Activated naive CD4-positive, alpha-beta T cell (primary cell): ENCODE measurements at regions not wholly inside any gene's neighbourhood (a gene's known extent, or its start where the extent isn't known, plus 50 kb on each side); places are given as distances from the start of the nearest gene placed in this dataset.

ENCODE experiments used
- DNase-seq, 4 experiments: peaks; one replicate each; lab custom pipeline; 2025; lab: John Stamatoyannopoulos, UW

GRCh38 chrX:149274516-149275105 is 230.5 kb downstream of the IDS start:
- no peak for DNase-seq

GRCh38 chrX:149272690-149273463 is 232.2 kb downstream of the IDS start:
- no peak for DNase-seq

GRCh38 chrX:149267878-149268813 is 237.0 kb downstream of the IDS start:
- no peak for DNase-seq

- DNase-seq = no peak
Measured at GRCh38 chrX:149262086-149262485, 243.0 kb downstream of the IDS start.

DNA sequence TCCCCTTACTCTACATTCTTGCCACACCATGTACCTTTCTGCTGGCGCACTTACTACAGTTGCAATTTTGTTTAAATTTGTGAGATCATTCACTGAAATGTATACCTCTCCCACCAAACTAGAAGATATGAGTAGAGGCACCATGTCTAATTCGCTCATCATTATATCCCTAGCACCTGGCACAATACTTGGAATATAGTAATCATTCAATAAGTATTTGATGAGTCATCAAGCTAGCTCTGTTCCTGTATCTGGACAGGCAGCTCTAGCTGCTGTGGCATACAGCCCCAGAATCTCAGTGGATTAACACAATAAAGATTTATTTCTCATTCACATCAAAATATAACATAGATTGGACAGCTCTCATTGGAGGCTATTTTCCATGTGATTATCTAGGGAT is 245.9 kb downstream of the IDS start:
- DNase-seq = no peak

GRCh38 chrX:149255860-149256259 is 249.2 kb downstream of the IDS start:
- no peak for DNase-seq

DNA sequence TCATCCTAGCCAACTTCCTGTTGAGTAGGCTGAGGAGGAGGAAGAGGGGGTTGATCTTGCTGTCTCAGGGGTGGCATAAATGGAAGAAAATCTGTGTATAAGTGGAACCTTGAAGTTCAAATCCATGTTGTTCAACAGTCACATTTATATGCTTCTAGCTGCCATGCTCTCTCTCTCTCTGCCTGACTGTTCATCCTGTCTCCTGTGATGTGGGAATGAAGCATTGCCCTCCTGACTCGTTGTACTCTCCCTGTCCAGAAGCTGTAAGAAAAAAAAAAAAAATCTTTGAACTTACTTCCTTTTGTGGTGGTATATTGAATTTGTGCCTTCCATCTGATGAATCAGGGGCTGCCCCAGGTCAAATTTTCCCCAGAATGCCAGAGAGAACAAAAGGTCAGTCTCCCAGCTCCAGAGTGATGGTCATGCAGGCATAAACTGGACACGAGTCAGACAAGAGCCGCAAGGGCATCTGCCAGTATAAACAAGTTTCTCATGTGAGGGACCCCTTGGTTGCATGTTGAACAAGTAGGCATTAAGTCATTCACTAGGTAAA is 257.0 kb downstream of the IDS start:
- no peak for DNase-seq

DNA sequence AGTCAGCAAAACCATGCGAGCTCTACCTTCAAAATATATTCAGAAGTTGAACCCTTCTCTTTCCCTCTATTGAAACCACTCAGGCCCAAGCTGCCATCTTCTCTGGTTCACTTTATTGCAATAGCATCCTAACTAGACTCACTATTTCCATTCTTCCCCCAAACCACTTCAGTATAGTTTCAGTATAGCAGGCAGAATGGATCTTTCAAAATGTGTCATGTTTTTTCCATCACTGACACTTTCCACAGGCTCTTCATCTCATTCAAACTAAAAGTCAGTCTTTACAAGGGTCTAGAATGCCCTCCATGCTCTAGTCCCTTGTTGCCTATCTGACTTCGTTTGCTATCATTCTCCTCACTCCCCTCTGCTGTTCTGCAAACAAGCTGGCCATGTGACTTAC is 274.4 kb downstream of the IDS start:
- no peak for DNase-seq

DNA sequence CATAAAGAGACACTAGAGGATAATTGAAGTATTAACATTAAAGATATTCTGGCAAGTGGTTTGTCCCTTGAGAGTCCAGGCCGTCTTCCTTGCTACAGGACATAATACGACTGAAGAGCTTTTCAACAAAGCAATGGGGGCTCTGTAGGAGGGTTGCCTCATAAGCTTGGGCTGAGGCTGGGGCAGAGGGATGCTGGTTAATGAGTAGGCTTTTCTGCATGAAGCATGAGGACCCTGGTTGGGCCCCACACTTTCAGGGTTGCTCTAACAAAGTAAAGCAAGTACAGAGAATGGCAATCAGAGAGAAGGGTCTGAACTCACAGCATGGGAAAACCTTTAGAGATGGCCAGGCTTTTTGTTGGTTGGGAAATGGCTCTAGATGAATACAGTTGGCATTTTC is 281.3 kb downstream of the IDS start:
- no peak for DNase-seq

DNA sequence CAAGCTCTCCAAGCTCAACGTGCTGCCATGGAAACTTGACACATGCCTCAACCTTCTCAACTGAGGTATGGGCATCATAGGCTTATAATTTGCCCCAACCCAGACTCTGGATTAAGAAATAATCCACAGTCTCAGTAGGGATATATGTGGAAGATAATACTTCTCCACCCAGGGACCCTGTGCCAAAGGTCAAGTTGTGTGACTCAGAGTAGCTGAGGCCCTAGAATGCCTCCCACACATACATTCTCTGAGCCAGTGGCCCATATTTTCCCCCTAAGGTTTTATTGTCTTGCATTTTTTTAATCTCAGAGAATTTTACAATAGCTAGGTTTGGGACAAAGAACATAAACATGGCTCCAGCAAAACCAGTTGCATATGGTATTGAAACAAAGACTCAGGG is 283.1 kb downstream of the IDS start:
- no peak for DNase-seq

DNA sequence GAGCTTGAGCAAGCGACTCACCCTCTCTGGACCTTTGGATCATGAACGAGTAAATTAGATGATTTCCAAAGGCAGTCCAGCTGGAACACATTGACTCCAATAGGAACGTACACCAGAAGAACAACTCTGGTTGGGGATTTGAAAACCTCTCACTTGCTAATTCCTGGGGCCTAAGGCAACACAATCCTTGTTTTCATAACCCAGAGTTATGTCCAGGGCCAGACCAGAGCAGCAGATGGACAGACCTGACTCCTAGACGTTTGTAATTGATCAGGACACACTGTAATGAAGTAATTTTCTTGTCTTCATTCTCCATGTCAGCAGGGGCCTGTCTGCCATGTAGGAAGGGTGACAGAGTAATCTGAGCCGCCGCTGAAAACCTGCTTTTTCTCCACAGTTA is 283.9 kb downstream of the IDS start:
- DNase-seq = no peak

DNA sequence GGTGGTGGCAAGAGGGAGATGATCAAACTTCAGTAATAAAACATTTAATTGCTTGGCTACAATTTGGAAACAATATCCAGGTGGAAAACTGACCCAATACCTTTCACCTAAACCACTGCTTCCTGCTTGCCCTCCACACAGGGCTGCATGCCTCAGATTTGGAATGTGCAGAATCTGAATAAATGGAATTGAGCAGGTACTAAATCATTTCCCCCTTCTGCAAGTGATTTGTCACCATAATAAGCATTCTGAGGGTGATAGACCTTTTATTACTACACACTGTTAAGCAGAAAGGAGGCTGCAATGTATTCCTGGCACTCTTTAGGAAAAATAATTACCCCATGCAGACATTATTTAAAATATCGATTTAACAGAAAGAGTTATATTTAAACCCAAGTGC is 291.8 kb downstream of the IDS start:
- DNase-seq = no peak

DNA sequence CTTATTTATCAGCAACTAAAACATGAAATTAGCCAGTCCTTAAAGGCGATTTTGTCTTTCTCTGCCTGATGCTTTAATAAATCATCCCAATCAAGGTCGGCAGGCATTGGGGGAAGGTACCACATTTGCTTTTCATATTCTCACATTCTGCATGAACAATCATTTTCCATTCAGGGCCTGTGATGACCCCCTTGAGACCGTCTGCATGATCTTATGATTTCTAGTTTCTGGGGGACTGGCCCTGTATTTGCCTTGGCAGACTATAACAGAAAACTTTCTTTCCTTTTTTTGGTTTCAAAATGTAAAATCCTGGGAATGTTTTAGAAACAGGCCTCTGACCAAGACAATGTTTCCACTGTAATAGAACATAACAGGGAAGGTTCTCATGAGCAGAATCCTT is 296.8 kb downstream of the IDS start:
- DNase-seq = no peak

DNA sequence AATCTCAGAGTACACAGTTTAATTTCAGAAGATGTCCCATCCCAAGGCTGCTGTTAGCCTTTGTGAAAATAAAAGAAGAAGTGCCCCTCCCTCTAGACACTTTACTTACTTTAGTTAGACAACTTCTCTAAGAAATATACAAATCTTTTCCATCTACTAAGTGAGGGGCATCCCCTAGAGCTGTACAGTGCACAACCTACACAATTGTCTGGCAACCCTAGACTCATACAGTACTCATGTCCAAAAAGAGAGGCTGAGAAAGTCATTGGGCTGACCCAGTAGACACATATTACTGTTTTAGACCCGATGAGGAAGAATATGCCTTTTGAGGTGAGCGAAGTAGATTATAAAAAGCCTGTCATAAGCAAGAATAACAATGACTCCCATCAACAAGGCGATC is 297.6 kb downstream of the IDS start:
- no peak for DNase-seq

- DNase-seq = no peak
Measured at GRCh38 chrX:149205937-149206336, 299.2 kb downstream of the IDS start.

DNA sequence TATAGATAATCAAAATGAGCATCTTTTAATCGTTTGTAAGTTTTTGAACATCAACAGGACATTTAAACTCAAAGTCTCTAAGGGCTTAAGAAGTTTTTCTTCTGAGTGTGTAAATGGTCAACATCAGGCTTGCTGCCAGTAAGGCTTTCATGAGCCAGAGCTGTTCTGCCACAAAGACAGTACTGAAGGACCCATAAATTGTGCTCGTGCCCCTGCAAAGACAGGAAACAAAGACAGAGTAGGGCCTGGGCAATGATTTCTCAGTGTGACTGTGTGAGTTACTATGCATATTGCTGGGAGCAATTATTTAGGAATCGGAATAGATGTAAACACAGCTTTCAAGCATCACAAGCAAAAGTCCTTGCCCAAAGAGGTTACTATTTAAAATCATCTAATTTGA is 300.0 kb downstream of the IDS start:
- DNase-seq = no peak

DNA sequence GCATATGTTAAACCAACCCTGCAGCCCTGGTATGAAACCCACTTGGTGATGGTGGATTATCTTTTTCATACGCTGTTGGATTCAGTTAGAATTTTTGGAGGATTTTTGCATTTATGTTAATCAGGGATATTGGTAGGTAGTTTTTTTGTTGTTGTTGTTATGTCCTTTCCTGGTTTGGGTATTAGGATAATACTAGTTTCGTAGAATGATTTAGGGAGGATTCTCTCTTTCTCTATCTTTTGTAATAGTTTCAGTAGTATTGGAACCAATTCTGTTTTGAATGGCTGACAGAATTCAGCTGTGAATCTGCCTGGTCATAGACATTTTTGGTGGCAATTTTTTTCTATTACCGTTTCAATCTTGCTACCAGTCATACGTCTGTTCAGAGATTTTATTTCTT is 305.4 kb downstream of the IDS start:
- no peak for DNase-seq

DNA sequence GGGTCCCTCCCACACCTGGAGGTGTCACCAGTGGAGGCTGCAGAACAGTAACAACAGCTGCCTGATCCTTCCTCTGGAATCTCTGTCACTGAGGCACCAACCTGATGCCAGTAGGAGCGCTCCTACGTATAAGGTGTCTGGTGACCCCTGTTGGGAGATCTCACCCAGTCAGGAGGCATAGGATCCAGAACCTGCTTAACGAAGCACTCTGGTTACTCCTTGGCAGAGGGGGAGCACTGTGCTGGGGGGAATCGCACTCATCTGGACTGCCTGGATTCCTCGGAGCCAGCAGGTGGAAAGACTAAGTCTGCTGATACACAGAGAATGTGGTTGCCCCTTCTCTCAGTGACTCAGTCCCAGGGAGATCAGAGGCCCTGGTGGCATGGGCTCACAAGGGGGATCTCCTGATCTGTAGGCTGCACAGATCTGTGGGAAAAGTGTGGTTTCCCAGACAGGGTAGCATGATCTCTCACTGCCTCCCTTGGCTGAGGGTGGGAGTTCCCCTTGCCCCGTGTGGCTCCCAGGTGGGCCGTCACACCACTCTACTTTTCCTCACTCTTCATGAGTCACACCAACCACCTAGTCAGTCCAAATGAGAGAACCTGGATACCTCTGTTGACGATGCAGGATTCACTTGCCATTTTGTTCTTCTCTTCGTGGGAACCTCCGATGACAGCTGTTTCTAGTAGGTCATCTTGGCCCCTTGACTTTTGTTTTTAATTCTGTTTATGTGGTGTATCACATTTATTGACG is 305.9 kb downstream of the IDS start:
- DNase-seq = no peak

GRCh38 chrX:149185087-149185486 is 320.0 kb downstream of the IDS start:
- no peak for DNase-seq

DNA sequence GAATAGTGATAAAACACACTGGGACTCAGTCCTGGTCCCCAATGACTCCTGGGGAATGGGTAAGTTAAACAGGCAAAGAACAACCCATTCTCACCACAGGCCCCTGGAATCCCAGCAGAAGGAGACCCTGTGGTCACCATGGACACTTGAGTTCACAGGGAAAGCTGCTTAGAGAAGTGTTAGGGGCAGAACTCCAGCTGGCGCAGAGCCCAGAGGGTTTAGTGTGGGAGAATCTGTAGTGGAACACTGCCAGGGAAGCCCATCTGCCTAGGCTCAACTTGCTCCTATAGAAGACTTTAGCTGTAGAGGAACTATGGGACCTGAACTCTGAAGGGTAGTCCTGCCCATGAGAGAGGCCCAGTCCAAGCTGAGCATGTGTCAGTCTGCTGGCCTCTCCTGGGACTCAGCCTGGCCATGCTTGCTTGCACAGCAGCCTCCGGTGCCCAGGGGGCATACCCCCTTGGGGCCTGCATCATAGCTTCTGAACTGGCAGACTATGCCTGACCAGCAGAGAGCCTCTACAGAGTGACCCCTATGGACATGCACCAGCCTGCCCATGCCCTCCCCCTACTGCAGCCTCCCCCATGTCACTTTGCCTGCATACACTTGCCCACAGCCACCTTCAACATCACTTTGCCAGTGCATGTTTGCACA is 343.5 kb downstream of the IDS start:
- no peak for DNase-seq

DNA sequence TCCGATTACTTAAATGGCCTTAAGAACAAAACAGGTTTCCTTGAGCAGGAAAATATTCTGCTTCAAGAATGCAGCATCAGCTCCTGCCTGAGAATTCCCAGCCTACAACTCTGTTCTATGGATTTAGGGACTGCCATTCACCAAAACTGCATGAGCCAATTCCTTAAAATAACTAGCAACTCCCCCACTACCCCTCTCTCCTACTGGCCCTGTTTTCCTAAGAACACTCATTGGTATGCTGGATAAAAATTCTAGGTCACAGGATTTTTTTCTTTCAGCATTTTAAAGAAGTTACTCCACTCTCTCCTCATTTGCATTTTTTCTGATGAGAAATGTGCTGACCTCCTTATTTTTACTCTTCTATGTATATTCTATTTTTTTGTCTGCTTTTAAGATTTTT is 347.1 kb downstream of the IDS start:
- DNase-seq = no peak
